Thymus (tissue), 11 donors: ENCODE measurements at regions not wholly inside any gene's neighbourhood (a gene's known extent, or its start where the extent isn't known, plus 50 kb on each side); places are given as distances from the start of the nearest gene placed in this dataset.
"Not testable (repeated sequence)": the region's sequence is repeated elsewhere in the genome, so short reads cannot be mapped to it uniquely, and the experiment has no call there.

Source experiments
- DNase-seq, 9 donors: peaks; one replicate each; pipeline ENCODE4 v3.0.0-alpha.2; 2013; ENCODE audit warnings: low spot score in 9 of 9, low read depth in 6 of 9, missing footprints in 1 of 9
- H3K27ac ChIP-seq, 2 donors: one replicate each; pipeline ENCODE4 v1.5.1; 2013; ENCODE audit warnings: control low read depth in 1 of 2, low read depth in 1 of 2, low read length in 1 of 2, mild to moderate bottlenecking in 1 of 2, moderate library complexity in 1 of 2
- H3K27me3 ChIP-seq, 2 donors: one replicate each; pipeline ENCODE4 v1.5.1; 2013; ENCODE audit warnings: low read length in 1 of 2; ENCODE audit not compliant: control insufficient read depth in 2 of 2, insufficient read depth in 1 of 2
- H3K36me3 ChIP-seq, 2 donors: one replicate each; pipeline ENCODE4 v1.5.1; 2013; ENCODE audit warnings: low read length in 1 of 2, mild to moderate bottlenecking in 1 of 2, moderate library complexity in 1 of 2; ENCODE audit not compliant: control insufficient read depth in 2 of 2, insufficient read depth in 2 of 2
- H3K4me1 ChIP-seq, 2 donors: one replicate each; pipeline ENCODE4 v1.5.1; 2013; ENCODE audit warnings: low read length in 2 of 2; ENCODE audit not compliant: control insufficient read depth in 2 of 2, insufficient read depth in 2 of 2
- H3K4me3 ChIP-seq, 2 donors: one replicate each; pipeline ENCODE4 v1.5.1; 2013; ENCODE audit warnings: low read length in 2 of 2, control low read depth in 1 of 2, mild to moderate bottlenecking in 1 of 2
- H3K9me3 ChIP-seq, 2 donors: one replicate each; pipeline ENCODE4 v1.5.1; 2013; ENCODE audit warnings: low read length in 1 of 2, mild to moderate bottlenecking in 1 of 2; ENCODE audit not compliant: control insufficient read depth in 2 of 2, insufficient read depth in 1 of 2
- WGBS: extraction: QIAGEN DNeasy Blood & Tissue Kit; methylation state at CpG from one replicate; pipeline ENCODE4 v1.1.7; 2013; 5-methylcytosine and 5-hydroxymethylcytosine counted together
- donor health status: healthy.

- Histone ChIP-seq H3K9me3 (no peaks in the 10 kb centered on the region), H3K4me1 (no peaks in the 10 kb centered on the region), H3K4me3 (no peak overlapping the region), H3K27me3 (no peaks in the 10 kb centered on the region), H3K36me3 (no peaks in the 10 kb centered on the region), H3K27ac (no peak overlapping the region)
- DNase-seq = no peak
- WGBS = 79% methylated on average over 9 of the region's 9 CpGs
These were observed 214.7 kb downstream of the EMX2 start for GRCh38 chr10:117757086-117757720.

- Histone ChIP-seq H3K36me3 (no peaks in the 10 kb centered on the region), H3K4me1 (no peaks in the 10 kb centered on the region), H3K4me3 (no peak overlapping the region), H3K27me3 (no peaks in the 10 kb centered on the region), H3K9me3 (no peaks in the 10 kb centered on the region), H3K27ac (no peak overlapping the region)
- no peak for DNase-seq
- WGBS = 94% methylated on average over 11 of the region's 11 CpGs
These were observed 216.7 kb downstream of the EMX2 start for GRCh38 chr10:117759266-117759665.

- no peak overlapping the region for H3K27ac ChIP-seq
- DNase-seq = no peak
- H3K4me3 ChIP-seq = no peak overlapping the region
- no peaks in the 10 kb centered on the region for H3K36me3 ChIP-seq
- H3K4me1 ChIP-seq = no peaks in the 10 kb centered on the region
- no peaks in the 10 kb centered on the region for H3K9me3 ChIP-seq
- H3K27me3 ChIP-seq = no peaks in the 10 kb centered on the region
- WGBS = 81% methylated on average over 6 of the region's 6 CpGs
These were observed 219.1 kb downstream of the EMX2 start for GRCh38 chr10:117761695-117762094.

- no peak overlapping the region for H3K4me3 ChIP-seq
- H3K27me3 ChIP-seq = no peaks in the 10 kb centered on the region
- no peak overlapping the region for H3K27ac ChIP-seq
- WGBS = 85% methylated on average over 14 of the region's 14 CpGs
- H3K9me3 ChIP-seq = no peaks in the 10 kb centered on the region
- H3K4me1 ChIP-seq = no peaks in the 10 kb centered on the region
- no peaks in the 10 kb centered on the region for H3K36me3 ChIP-seq
- no peak for DNase-seq
These were observed 219.7 kb downstream of the EMX2 start for GRCh38 chr10:117762126-117762818.

GRCh38 chr10:117762819-117763172 is 220.2 kb downstream of the EMX2 start:
- no peak for DNase-seq
- Histone ChIP-seq H3K27ac (no peak overlapping the region), H3K4me1 (no peaks in the 10 kb centered on the region), H3K4me3 (no peak overlapping the region), H3K36me3 (no peaks in the 10 kb centered on the region), H3K27me3 (no peaks in the 10 kb centered on the region), H3K9me3 (no peaks in the 10 kb centered on the region)
- 82% methylated on average over 9 of the region's 9 CpGs for WGBS

GRCh38 chr10:117763528-117763927 is 221.0 kb downstream of the EMX2 start:
- Histone ChIP-seq H3K36me3 (no peaks in the 10 kb centered on the region), H3K27ac (no peak overlapping the region), H3K9me3 (no peaks in the 10 kb centered on the region), H3K4me3 (no peak overlapping the region), H3K4me1 (no peaks in the 10 kb centered on the region), H3K27me3 (no peaks in the 10 kb centered on the region)
- WGBS = 91% methylated on average over 4 of the region's 4 CpGs
- no peak for DNase-seq

- no peaks in the 10 kb centered on the region for H3K9me3 ChIP-seq
- no peak overlapping the region for H3K27ac ChIP-seq
- no peaks in the 10 kb centered on the region for H3K36me3 ChIP-seq
- DNase-seq = no peak
- WGBS = 97% methylated on average over 2 of the region's 2 CpGs
- no peaks in the 10 kb centered on the region for H3K4me1 ChIP-seq
- H3K4me3 ChIP-seq = no peak overlapping the region
- no peaks in the 10 kb centered on the region for H3K27me3 ChIP-seq
These were observed 225.9 kb downstream of the EMX2 start for GRCh38 chr10:117768333-117769042.

- H3K9me3 ChIP-seq = no peaks in the 10 kb centered on the region
- H3K36me3 ChIP-seq = no peaks in the 10 kb centered on the region
- H3K4me3 ChIP-seq = no peak overlapping the region
- no peak overlapping the region for H3K27ac ChIP-seq
- no peak for DNase-seq
- H3K27me3 ChIP-seq = no peaks in the 10 kb centered on the region
- 99% methylated on average over 3 of the region's 3 CpGs for WGBS
- no peaks in the 10 kb centered on the region for H3K4me1 ChIP-seq
These were observed 233.0 kb downstream of the EMX2 start for GRCh38 chr10:117775526-117775925.

- H3K36me3 ChIP-seq, H3K9me3 ChIP-seq, H3K4me1 ChIP-seq, DNase-seq, H3K27ac ChIP-seq, H3K4me3 ChIP-seq, H3K27me3 ChIP-seq: not testable (repeated sequence)
- 94% methylated on average over 5 of the region's 5 CpGs for WGBS
These were observed 234.7 kb downstream of the EMX2 start for GRCh38 chr10:117777222-117777621.
